GM23338 (cell line): ENCODE measurements at regions not wholly inside any gene's neighbourhood (a gene's known extent, or its start where the extent isn't known, plus 50 kb on each side); places are given as distances from the start of the nearest gene placed in this dataset.

Source experiments
- ATAC-seq: fragments of 200-7000 bp; cut with Tn5 transposase; 3 replicates; pipeline ENCODE4 v1.9.1; 2020
- DNase-seq: peaks from one replicate; pipeline ENCODE4 v3.0.0-alpha.2; 2015; ENCODE audit warnings: low spot score
- H2AFZ ChIP-seq: fragments of 200-600 bp; sonication (generic); 2 replicates; pipeline ENCODE4 v1.8.0; 2016; ENCODE audit warnings: antibody characterized with exemption, mild to moderate bottlenecking, moderate library complexity
- H3F3A ChIP-seq: fragments of 200-600 bp; sonication (generic); replicated peaks from 2 replicates; pipeline ENCODE4 v1.8.0; 2017; ENCODE audit warnings: antibody characterized with exemption, mixed run types, low read depth
- H3K27ac ChIP-seq: fragments of 200-600 bp; sonication (generic); 2 replicates; pipeline ENCODE4 v1.6.1; 2016; ENCODE audit warnings: low read depth
- H3K27me3 ChIP-seq: fragments of 200-600 bp; sonication (generic); 2 replicates; pipeline ENCODE4 v1.8.0; 2016; ENCODE audit warnings: mild to moderate bottlenecking, mixed run types, moderate library complexity; ENCODE audit not compliant: insufficient read depth
- H3K36me3 ChIP-seq: fragments of 200-600 bp; sonication (generic); 2 replicates; pipeline ENCODE4 v1.8.0; 2016; ENCODE audit warnings: mild to moderate bottlenecking; ENCODE audit not compliant: insufficient read depth
- H3K4me1 ChIP-seq: fragments of 200-600 bp; sonication (generic); 2 replicates; pipeline ENCODE4 v1.8.0; 2016; ENCODE audit warnings: mild to moderate bottlenecking, moderate library complexity; ENCODE audit not compliant: insufficient read depth
- H3K4me2 ChIP-seq: fragments of 200-600 bp; sonication (generic); 2 replicates; pipeline ENCODE4 v1.7.1; 2017; ENCODE audit warnings: mixed run types
- H3K4me3 ChIP-seq: fragments of 200-600 bp; sonication (generic); 2 replicates; pipeline ENCODE4 v1.6.1; 2016; ENCODE audit warnings: mixed run types
- H3K79me2 ChIP-seq: fragments of 200-600 bp; sonication (generic); replicated peaks from 2 replicates; pipeline ENCODE4 v1.8.0; 2017; ENCODE audit warnings: mild to moderate bottlenecking; ENCODE audit not compliant: insufficient read depth
- H3K9me2 ChIP-seq: fragments of 200-600 bp; sonication (generic); 2 replicates; pipeline ENCODE4 v1.8.0; 2017; ENCODE audit not compliant: insufficient read depth
- H4K20me1 ChIP-seq: fragments of 200-600 bp; sonication (generic); replicated peaks from 2 replicates; pipeline ENCODE4 v1.8.0; 2017; ENCODE audit warnings: mild to moderate bottlenecking; ENCODE audit not compliant: insufficient read depth
- H3K27ac Mint-ChIP-seq: 2 replicates; pipeline ENCODE4 v1.8.0; 2020; ENCODE audit warnings: inconsistent platforms, mild to moderate bottlenecking, moderate library complexity, mixed read lengths
- H3K27me3 Mint-ChIP-seq: 3 replicates; pipeline ENCODE4 v1.8.0; 2022; ENCODE audit warnings: low read depth, mild to moderate bottlenecking, moderate library complexity, mixed read lengths, inconsistent platforms; ENCODE audit not compliant: insufficient read depth, poor library complexity
- H3K36me3 Mint-ChIP-seq: 3 replicates; pipeline ENCODE4 v1.8.0; 2021; ENCODE audit warnings: low read depth, mild to moderate bottlenecking, inconsistent platforms, moderate library complexity, mixed read lengths
- H3K4me1 Mint-ChIP-seq: 3 replicates; pipeline ENCODE4 v1.8.0; 2020; ENCODE audit warnings: mild to moderate bottlenecking, inconsistent platforms, mixed read lengths
- H3K4me3 Mint-ChIP-seq: 3 replicates; pipeline ENCODE4 v1.8.0; 2021; ENCODE audit warnings: moderate library complexity, mild to moderate bottlenecking, inconsistent platforms, mixed read lengths
- H3K9me3 Mint-ChIP-seq: 3 replicates; pipeline ENCODE4 v1.8.0; 2020; ENCODE audit warnings: moderate library complexity, mild to moderate bottlenecking, inconsistent platforms, mixed read lengths
- CREB1 ChIP-seq: fragments of 250-450 bp; sonication (Bioruptor Pico); IDR thresholded peaks from 2 replicates; pipeline ENCODE4 v1.5.0; 2020; ENCODE audit warnings: low read depth, mild to moderate bottlenecking, moderate library complexity
- CTCF ChIP-seq, 2 experiments: fragments of 200-600 bp in 1 of 2; sonication (generic) in 1 of 2; conservative IDR thresholded peaks; 2 replicates each; pipeline versions ENCODE4 v1.5.1 to v1.6.1; 2016 to 2017; ENCODE audit warnings: antibody characterized with exemption in 2 of 2, low read depth in 2 of 2, mild to moderate bottlenecking in 2 of 2, moderate library complexity in 1 of 2
- EZH2 ChIP-seq: fragments of 200-600 bp; sonication (generic); IDR thresholded peaks from one replicate; pipeline ENCODE4 v1.8.0; 2017; ENCODE audit warnings: antibody characterized with exemption, mild to moderate bottlenecking, low read depth; ENCODE audit not compliant: unreplicated experiment
- JUNB ChIP-seq: IDR thresholded peaks from one replicate; pipeline ENCODE4 v1.6.1; 2016; ENCODE audit warnings: antibody characterized with exemption; ENCODE audit not compliant: unreplicated experiment
- NANOG ChIP-seq: IDR thresholded peaks from 2 replicates; pipeline ENCODE4 v1.6.1; 2016; ENCODE audit warnings: antibody characterized with exemption, borderline replicate concordance
- POLR2AphosphoS5 ChIP-seq: IDR thresholded peaks from 2 replicates; pipeline ENCODE4 v1.6.1; 2016; ENCODE audit warnings: antibody characterized with exemption, low read depth
- STAT1 ChIP-seq: IDR thresholded peaks from one replicate; pipeline ENCODE4 v1.6.1; 2016; ENCODE audit warnings: antibody characterized with exemption; ENCODE audit not compliant: unreplicated experiment
- ZNF114 ChIP-seq: fragments of 250-450 bp; sonication (Bioruptor Pico); IDR thresholded peaks from 2 replicates; pipeline ENCODE4 v1.5.0; 2020; ENCODE audit warnings: mild to moderate bottlenecking, moderate library complexity
- ZNF331 ChIP-seq: fragments of 250-450 bp; sonication (Bioruptor Pico); IDR thresholded peaks from 2 replicates; pipeline ENCODE4 v1.5.0; 2020; ENCODE audit warnings: low read depth, mild to moderate bottlenecking, moderate library complexity
- ZNF462 ChIP-seq: fragments of 250-450 bp; sonication (Bioruptor Pico); IDR thresholded peaks from 2 replicates; pipeline ENCODE4 v1.5.0; 2020; ENCODE audit warnings: mild to moderate bottlenecking, moderate library complexity

DNA sequence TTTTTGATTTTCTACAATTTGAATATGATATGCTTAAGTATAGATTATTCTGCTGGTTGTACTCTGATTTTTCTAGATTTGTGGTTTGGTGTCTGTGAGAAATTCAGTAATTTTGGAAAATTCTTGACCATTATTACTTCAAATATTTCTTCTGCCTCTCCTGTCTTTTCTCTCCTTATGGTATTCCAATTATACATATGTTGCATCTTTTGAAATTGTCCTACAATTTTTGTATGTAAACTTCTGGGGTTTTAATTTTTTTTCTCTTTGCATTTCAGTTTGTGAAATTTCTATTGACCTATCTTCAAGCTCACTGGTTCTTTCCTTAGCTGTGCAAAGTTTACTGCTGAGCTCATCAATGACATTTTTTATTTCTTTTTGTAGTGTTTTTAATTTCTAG, 534.4 kb upstream of the SLC35B3 start:
- Mint-ChIP-seq H3K27ac (no peak overlapping the region), H3K4me3 (no peak overlapping the region), H3K9me3 (peaks cover 28% of the 10 kb centered on the region), H3K27me3 (peaks cover 5% of the 10 kb centered on the region), H3K36me3 (peaks cover 8% of the 10 kb centered on the region; the same call in 2 of the 3 replicates), H3K4me1 (no peaks in the 10 kb centered on the region)
- no peaks in the 10 kb centered on the region for H3K79me2 ChIP-seq
- ATAC-seq (no peak), DNase-seq (no peak)
- H2AFZ ChIP-seq = no peak overlapping the region
- H3K4me3 ChIP-seq = no peak overlapping the region
- TF ChIP-seq POLR2AphosphoS5 (no peak), NANOG (no peak), CTCF (conservative IDR thresholded peaks at IDR 0.05; ENCODE audit: low read depth in 2 of 2) (no peak), ZNF462 (CRISPR knock-in tag) (no peak), STAT1 (no peak), ZNF114 (CRISPR knock-in tag) (no peak), JUNB (no peak), CREB1 (CRISPR knock-in tag) (no peak), EZH2 (no peak), ZNF331 (CRISPR knock-in tag) (no peak)
- H3F3A ChIP-seq = no peaks in the 10 kb centered on the region
- peaks cover 7% of the 10 kb centered on the region; the same call in 1 of the 2 replicates for H3K36me3 ChIP-seq
- H4K20me1 ChIP-seq = no peaks in the 10 kb centered on the region
- no peaks in the 10 kb centered on the region for H3K4me1 ChIP-seq
- no peaks in the 10 kb centered on the region for H3K9me2 ChIP-seq
- no peak overlapping the region for H3K4me2 ChIP-seq
- no peaks in the 10 kb centered on the region for H3K27me3 ChIP-seq
- H3K27ac ChIP-seq = no peak overlapping the region
